ENCODE measurements at regions not wholly inside any gene's neighbourhood (a gene's known extent, or its start where the extent isn't known, plus 50 kb on each side); places are given as distances from the start of the nearest gene placed in this dataset.
"Not testable (repeated sequence)": the region's sequence is repeated elsewhere in the genome, so short reads cannot be mapped to it uniquely, and the experiment has no call there.

DNA sequence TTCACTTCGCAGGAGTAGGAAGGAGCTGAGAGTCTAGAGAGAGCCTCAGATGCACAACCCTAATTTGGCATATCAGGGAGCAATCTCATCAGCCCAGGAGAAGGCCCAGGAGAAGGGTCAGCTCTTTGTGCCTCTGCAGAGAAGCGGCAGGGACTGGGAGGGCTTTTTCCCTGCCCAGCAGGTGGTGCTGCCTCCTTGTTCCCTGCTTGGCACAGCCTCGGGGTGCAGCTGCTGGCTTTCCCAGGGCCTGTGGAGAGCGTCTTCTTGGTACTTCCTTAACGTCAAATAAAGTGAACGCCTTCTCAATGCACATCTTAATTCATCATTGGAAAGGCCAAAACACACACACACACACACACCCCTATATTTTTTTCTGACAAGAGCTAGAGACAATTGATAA lies 519.3 kb downstream of the GOLGA6L6 start:
- TF ChIP-seq, protein P1, sequence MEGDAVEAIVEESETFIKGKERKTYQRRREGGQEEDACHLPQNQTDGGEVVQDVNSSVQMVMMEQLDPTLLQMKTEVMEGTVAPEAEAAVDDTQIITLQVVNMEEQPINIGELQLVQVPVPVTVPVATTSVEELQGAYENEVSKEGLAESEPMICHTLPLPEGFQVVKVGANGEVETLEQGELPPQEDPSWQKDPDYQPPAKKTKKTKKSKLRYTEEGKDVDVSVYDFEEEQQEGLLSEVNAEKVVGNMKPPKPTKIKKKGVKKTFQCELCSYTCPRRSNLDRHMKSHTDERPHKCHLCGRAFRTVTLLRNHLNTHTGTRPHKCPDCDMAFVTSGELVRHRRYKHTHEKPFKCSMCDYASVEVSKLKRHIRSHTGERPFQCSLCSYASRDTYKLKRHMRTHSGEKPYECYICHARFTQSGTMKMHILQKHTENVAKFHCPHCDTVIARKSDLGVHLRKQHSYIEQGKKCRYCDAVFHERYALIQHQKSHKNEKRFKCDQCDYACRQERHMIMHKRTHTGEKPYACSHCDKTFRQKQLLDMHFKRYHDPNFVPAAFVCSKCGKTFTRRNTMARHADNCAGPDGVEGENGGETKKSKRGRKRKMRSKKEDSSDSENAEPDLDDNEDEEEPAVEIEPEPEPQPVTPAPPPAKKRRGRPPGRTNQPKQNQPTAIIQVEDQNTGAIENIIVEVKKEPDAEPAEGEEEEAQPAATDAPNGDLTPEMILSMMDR (conservative IDR thresholded peaks at IDR 0.05; ENCODE audit: low read depth, low read length): not testable (repeated sequence)
- not testable (repeated sequence) for TF ChIP-seq EZH2 (IDR thresholded peaks at IDR 0.05; ENCODE audit: low read length, unreplicated experiment); EZH2phosphoT487 (IDR thresholded peaks at IDR 0.05; ENCODE audit: borderline replicate concordance, low read length)
